ENCODE measurements at regions not wholly inside any gene's neighbourhood (a gene's known extent, or its start where the extent isn't known, plus 50 kb on each side); places are given as distances from the start of the nearest gene placed in this dataset.
"Not testable (repeated sequence)": the region's sequence is repeated elsewhere in the genome, so short reads cannot be mapped to it uniquely, and the experiment has no call there.

- no peak for DNase-seq
Observed at GRCh38 chr5:38645508-38645907, 89.1 kb upstream of the LIFR start.

- DNase-seq, result no peak
Observed at GRCh38 chr5:38648703-38649291, 92.4 kb upstream of the LIFR start.

GRCh38 chr5:38650540-38650939 lies 94.1 kb upstream of the LIFR start:
- DNase-seq, result no peak

- no peak for DNase-seq
Observed at GRCh38 chr5:38650946-38651345, 94.5 kb upstream of the LIFR start.

GRCh38 chr5:38651806-38652205 lies 95.4 kb upstream of the LIFR start:
- no peak for DNase-seq

GRCh38 chr5:38653389-38653788 lies 96.9 kb upstream of the LIFR start:
- DNase-seq, result no peak

- no peak for DNase-seq
Observed at GRCh38 chr5:38655691-38656090, 99.2 kb upstream of the LIFR start.

GRCh38 chr5:38656568-38656967 lies 100.1 kb upstream of the LIFR start:
- DNase-seq, result no peak

- DNase-seq, result no peak
Observed at GRCh38 chr5:38657020-38657419, 100.6 kb upstream of the LIFR start.

- DNase-seq, result no peak
Observed at GRCh38 chr5:38660194-38660668, 103.8 kb upstream of the LIFR start.

GRCh38 chr5:38662090-38662489 lies 105.6 kb upstream of the LIFR start:
- no peak for DNase-seq

- DNase-seq, result no peak
Observed at GRCh38 chr5:38663249-38663648, 106.8 kb upstream of the LIFR start.

GRCh38 chr5:38666668-38667498 lies 110.4 kb upstream of the LIFR start:
- no peak for DNase-seq

GRCh38 chr5:38667499-38667776 lies 111.0 kb upstream of the LIFR start:
- DNase-seq, result no peak

GRCh38 chr5:38669361-38669880 lies 113.0 kb upstream of the LIFR start:
- no peak for DNase-seq

GRCh38 chr5:38670066-38670465 lies 113.6 kb upstream of the LIFR start:
- no peak for DNase-seq

- no peak for DNase-seq
Observed at GRCh38 chr5:38670878-38671277, 114.4 kb upstream of the LIFR start.

GRCh38 chr5:38672059-38672788 lies 115.8 kb upstream of the LIFR start:
- DNase-seq, result no peak

- no peak for DNase-seq
Observed at GRCh38 chr5:38673671-38674071, 117.2 kb upstream of the LIFR start.

- DNase-seq, result no peak
Observed at GRCh38 chr5:38675443-38675842, 119.0 kb upstream of the LIFR start.

- DNase-seq, result no peak
Observed at GRCh38 chr5:38677636-38678035, 121.2 kb upstream of the LIFR start.

GRCh38 chr5:38678076-38678475 lies 121.6 kb upstream of the LIFR start:
- no peak for DNase-seq

- not testable (repeated sequence) for DNase-seq
Observed at GRCh38 chr5:38678697-38679096, 122.3 kb upstream of the LIFR start.
